IPS DF 6.9 (cell line): ENCODE measurements at regions not wholly inside any gene's neighbourhood (a gene's known extent, or its start where the extent isn't known, plus 50 kb on each side); places are given as distances from the start of the nearest gene placed in this dataset.

Source experiments
- DNase-seq: peaks from one replicate; pipeline ENCODE4 v3.0.0-alpha.2; 2013; ENCODE audit warnings: low read depth, low spot score
- H3K27ac ChIP-seq: one replicate; pipeline ENCODE4 v1.5.1; 2013; ENCODE audit warnings: low read length, control low read depth
- H3K27me3 ChIP-seq: 2 replicates; pipeline ENCODE4 v1.6.1; 2013; ENCODE audit warnings: mild to moderate bottlenecking, low read length; ENCODE audit not compliant: control insufficient read depth, insufficient read depth
- H3K36me3 ChIP-seq: 2 replicates; pipeline ENCODE4 v1.6.1; 2013; ENCODE audit warnings: low read length; ENCODE audit not compliant: control insufficient read depth, insufficient read depth
- H3K4me1 ChIP-seq: 2 replicates; pipeline ENCODE4 v1.6.1; 2013; ENCODE audit warnings: low read length; ENCODE audit not compliant: control insufficient read depth, insufficient read depth
- H3K4me3 ChIP-seq: 2 replicates; pipeline ENCODE4 v1.5.1; 2013; ENCODE audit warnings: mild to moderate bottlenecking, low read length
- H3K9me3 ChIP-seq: 2 replicates; pipeline ENCODE4 v1.6.1; 2013; ENCODE audit warnings: low read length, inconsistent platforms; ENCODE audit not compliant: control insufficient read depth, insufficient read depth
- WGBS: extraction: QIAGEN DNeasy Blood & Tissue Kit; methylation state at CpG from one replicate; pipeline ENCODE4 v1.1.7; 2013; ENCODE audit warnings: mixed read lengths, missing lambda C conversion rate; ENCODE audit not compliant: insufficient read length, insufficient coverage; 5-methylcytosine and 5-hydroxymethylcytosine counted together

GRCh38 chr2:57160976-57161375, 885.6 kb upstream of the VRK2 start:
- H3K27me3 ChIP-seq: no peaks in the 10 kb centered on the region
- H3K4me1 ChIP-seq: no peaks in the 10 kb centered on the region; the same call in 1 of the 2 replicates
- no CpG with 5 or more reads among the region's 2 CpGs for WGBS
- no peak overlapping the region for H3K27ac ChIP-seq
- DNase-seq: no peak
- H3K4me3 ChIP-seq: no peak overlapping the region
- no peaks in the 10 kb centered on the region for H3K36me3 ChIP-seq
- H3K9me3 ChIP-seq: no peaks in the 10 kb centered on the region

- no CpG with 5 or more reads among the region's 1 CpG for WGBS
- Histone ChIP-seq H3K27me3 (no peaks in the 10 kb centered on the region), H3K4me3 (no peak overlapping the region), H3K27ac (no peak overlapping the region), H3K36me3 (no peaks in the 10 kb centered on the region), H3K4me1 (no peaks in the 10 kb centered on the region), H3K9me3 (no peaks in the 10 kb centered on the region)
- DNase-seq: no peak
Observed at GRCh38 chr2:57177176-57177575, 869.4 kb upstream of the VRK2 start.

- H3K4me1 ChIP-seq: no peaks in the 10 kb centered on the region
- no peaks in the 10 kb centered on the region for H3K9me3 ChIP-seq
- H3K27ac ChIP-seq: no peak overlapping the region
- no peak overlapping the region for H3K4me3 ChIP-seq
- no peaks in the 10 kb centered on the region for H3K36me3 ChIP-seq
- no peak for DNase-seq
- no CpG with 5 or more reads among the region's 4 CpGs for WGBS
- no peaks in the 10 kb centered on the region for H3K27me3 ChIP-seq
Observed at GRCh38 chr2:57180042-57180567, 866.5 kb upstream of the VRK2 start.

- H3K4me3 ChIP-seq: no peak overlapping the region
- no peak for DNase-seq
- H3K36me3 ChIP-seq: no peaks in the 10 kb centered on the region
- H3K9me3 ChIP-seq: no peaks in the 10 kb centered on the region
- no peaks in the 10 kb centered on the region for H3K4me1 ChIP-seq
- H3K27me3 ChIP-seq: no peaks in the 10 kb centered on the region
- H3K27ac ChIP-seq: no peak overlapping the region
Observed at GRCh38 chr2:57180678-57181077, 865.9 kb upstream of the VRK2 start.

GRCh38 chr2:57181315-57182038, 865.1 kb upstream of the VRK2 start:
- no peak for DNase-seq
- H3K4me1 ChIP-seq: no peaks in the 10 kb centered on the region
- H3K36me3 ChIP-seq: no peaks in the 10 kb centered on the region
- no peak overlapping the region for H3K4me3 ChIP-seq
- H3K9me3 ChIP-seq: no peaks in the 10 kb centered on the region
- H3K27ac ChIP-seq: no peak overlapping the region
- no peaks in the 10 kb centered on the region for H3K27me3 ChIP-seq
- WGBS: no CpG with 5 or more reads among the region's 1 CpG

- no peak for DNase-seq
- H3K4me3 ChIP-seq: no peak overlapping the region
- no peaks in the 10 kb centered on the region for H3K36me3 ChIP-seq
- no peaks in the 10 kb centered on the region for H3K4me1 ChIP-seq
- H3K27ac ChIP-seq: no peak overlapping the region
- no peaks in the 10 kb centered on the region for H3K9me3 ChIP-seq
- no peaks in the 10 kb centered on the region for H3K27me3 ChIP-seq
Observed at GRCh38 chr2:57182916-57183315, 863.7 kb upstream of the VRK2 start.

- Histone ChIP-seq H3K4me3 (no peak overlapping the region), H3K36me3 (no peaks in the 10 kb centered on the region), H3K27ac (no peak overlapping the region), H3K9me3 (no peaks in the 10 kb centered on the region), H3K27me3 (no peaks in the 10 kb centered on the region), H3K4me1 (no peaks in the 10 kb centered on the region)
- no CpG with 5 or more reads among the region's 3 CpGs for WGBS
- peak; percentile 2 for DNase-seq
Observed at GRCh38 chr2:57185568-57185967, 861.0 kb upstream of the VRK2 start.

- Histone ChIP-seq H3K36me3 (no peaks in the 10 kb centered on the region), H3K27me3 (no peaks in the 10 kb centered on the region), H3K27ac (no peak overlapping the region), H3K4me3 (no peak overlapping the region), H3K9me3 (no peaks in the 10 kb centered on the region), H3K4me1 (no peaks in the 10 kb centered on the region)
- no peak for DNase-seq
- no CpG with 5 or more reads among the region's 2 CpGs for WGBS
Observed at GRCh38 chr2:57190007-57190406, 856.6 kb upstream of the VRK2 start.

GRCh38 chr2:57199663-57200062, 846.9 kb upstream of the VRK2 start:
- Histone ChIP-seq H3K9me3 (no peaks in the 10 kb centered on the region), H3K27ac (no peak overlapping the region), H3K4me1 (0 out of 2 replicates have a peak, but pooled peaks cover 1% of the 10 kb centered on the region), H3K4me3 (no peak overlapping the region), H3K36me3 (no peaks in the 10 kb centered on the region), H3K27me3 (no peaks in the 10 kb centered on the region)
- WGBS: no CpG with 5 or more reads among the region's 3 CpGs
- DNase-seq: no peak

- 0 out of 2 replicates have a peak, but pooled peaks cover 1% of the 10 kb centered on the region for H3K4me1 ChIP-seq
- H3K27me3 ChIP-seq: no peaks in the 10 kb centered on the region
- H3K9me3 ChIP-seq: no peaks in the 10 kb centered on the region
- no peak overlapping the region for H3K27ac ChIP-seq
- H3K4me3 ChIP-seq: no peak overlapping the region
- H3K36me3 ChIP-seq: no peaks in the 10 kb centered on the region
- WGBS: no CpG with 5 or more reads among the region's 3 CpGs
- DNase-seq: no peak
Observed at GRCh38 chr2:57204364-57204763, 842.2 kb upstream of the VRK2 start.

GRCh38 chr2:57205241-57205640, 841.4 kb upstream of the VRK2 start:
- no CpG with 5 or more reads among the region's 2 CpGs for WGBS

More at GRCh38 chr2:57205241-57205640, 841.4 kb upstream of the VRK2 start:
- H3K9me3 ChIP-seq: no peaks in the 10 kb centered on the region
- DNase-seq: no peak
- no peak overlapping the region for H3K27ac ChIP-seq
- no peaks in the 10 kb centered on the region for H3K36me3 ChIP-seq
- H3K4me1 ChIP-seq: no peaks in the 10 kb centered on the region
- no peak overlapping the region for H3K4me3 ChIP-seq
- no peaks in the 10 kb centered on the region for H3K27me3 ChIP-seq
